Progenitor cell of endocrine pancreas (in vitro differentiated cells): ENCODE measurements at regions not wholly inside any gene's neighbourhood (a gene's known extent, or its start where the extent isn't known, plus 50 kb on each side); places are given as distances from the start of the nearest gene placed in this dataset.
A peak's percentile ranks its signal among the peaks of the same experiment; 100 is the strongest.

Experiments
- DNase-seq: peaks from one replicate; pipeline ENCODE4 v3.0.0; 2021; ENCODE audit warnings: low spot score; ENCODE audit not compliant: unreplicated experiment
- H3K27ac Mint-ChIP-seq: 2 replicates; pipeline ENCODE4 v1.8.0; 2021; ENCODE audit warnings: mild to moderate bottlenecking, moderate library complexity, mixed read lengths
- H3K27me3 Mint-ChIP-seq: 2 replicates; pipeline ENCODE4 v1.8.0; 2021; ENCODE audit warnings: mixed read lengths
- H3K36me3 Mint-ChIP-seq: 2 replicates; pipeline ENCODE4 v1.8.0; 2022; ENCODE audit warnings: mixed read lengths; ENCODE audit not compliant: insufficient read depth
- H3K4me1 Mint-ChIP-seq: 2 replicates; pipeline ENCODE4 v1.8.0; 2021; ENCODE audit warnings: low read depth, mixed read lengths
- H3K4me3 Mint-ChIP-seq: 2 replicates; pipeline ENCODE4 v1.8.0; 2021; ENCODE audit warnings: low read depth, mild to moderate bottlenecking, moderate library complexity, mixed read lengths
- H3K9me3 Mint-ChIP-seq: 2 replicates; pipeline ENCODE4 v1.8.0; 2021; ENCODE audit warnings: low read depth, mixed read lengths
- TF ChIP-seq, protein P1 (sequence below): fragments of 200-600 bp; sonication (generic); IDR thresholded peaks from one replicate; pipeline ENCODE4 v1.5.0; 2021; ENCODE audit warnings: antibody characterized with exemption, mild to moderate bottlenecking; ENCODE audit not compliant: unreplicated experiment

DNA sequence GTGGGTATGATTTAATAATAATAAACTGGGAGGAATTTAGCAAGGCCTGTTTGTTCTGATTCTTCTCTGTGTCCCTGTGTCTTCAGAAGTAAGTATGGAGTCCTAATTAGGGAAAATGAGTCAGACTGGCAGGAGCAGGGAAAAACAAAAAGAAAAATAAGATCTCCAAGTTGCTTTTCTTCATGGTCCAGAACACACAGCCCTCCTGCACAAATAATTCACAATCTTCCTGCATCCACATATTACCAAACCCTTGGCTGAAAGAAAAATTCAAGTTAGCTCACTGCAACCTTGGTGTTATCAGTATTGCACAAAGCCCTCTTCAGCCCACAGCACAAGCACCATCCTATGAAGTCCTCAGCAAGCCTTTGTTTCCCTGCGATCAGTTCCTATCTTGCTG, 142.0 kb upstream of the LAMA2 start:
- no peak overlapping the region for H3K27ac Mint-ChIP-seq
- peaks cover 8% of the 10 kb centered on the region for H3K4me1 Mint-ChIP-seq

DNA sequence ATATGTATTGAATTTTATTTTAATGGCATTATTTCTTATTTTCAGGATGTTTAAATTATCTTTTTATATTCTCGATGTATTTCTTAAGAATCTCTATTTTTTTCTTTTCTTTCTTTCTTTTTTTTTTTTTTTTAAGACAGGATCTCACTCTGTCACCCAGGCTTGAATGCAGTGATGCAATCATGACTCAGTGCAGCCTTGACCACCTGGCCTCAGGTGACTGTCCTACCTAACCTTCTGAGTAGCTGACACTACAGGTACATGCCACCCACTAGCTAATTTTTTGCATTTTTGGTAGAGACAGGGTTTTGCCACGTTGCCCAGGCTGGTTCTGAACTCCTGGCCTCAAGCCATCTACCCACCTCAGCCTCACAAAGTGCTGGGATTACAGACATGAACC, 143.8 kb upstream of the LAMA2 start:
- Mint-ChIP-seq H3K27me3 (peaks cover 4% of the 10 kb centered on the region), H3K36me3 (no peaks in the 10 kb centered on the region), H3K9me3 (peaks cover 3% of the 10 kb centered on the region), H3K4me3 (no peak overlapping the region), H3K27ac (no peak overlapping the region), H3K4me1 (peaks cover 8% of the 10 kb centered on the region)
- TF ChIP-seq, protein P1, sequence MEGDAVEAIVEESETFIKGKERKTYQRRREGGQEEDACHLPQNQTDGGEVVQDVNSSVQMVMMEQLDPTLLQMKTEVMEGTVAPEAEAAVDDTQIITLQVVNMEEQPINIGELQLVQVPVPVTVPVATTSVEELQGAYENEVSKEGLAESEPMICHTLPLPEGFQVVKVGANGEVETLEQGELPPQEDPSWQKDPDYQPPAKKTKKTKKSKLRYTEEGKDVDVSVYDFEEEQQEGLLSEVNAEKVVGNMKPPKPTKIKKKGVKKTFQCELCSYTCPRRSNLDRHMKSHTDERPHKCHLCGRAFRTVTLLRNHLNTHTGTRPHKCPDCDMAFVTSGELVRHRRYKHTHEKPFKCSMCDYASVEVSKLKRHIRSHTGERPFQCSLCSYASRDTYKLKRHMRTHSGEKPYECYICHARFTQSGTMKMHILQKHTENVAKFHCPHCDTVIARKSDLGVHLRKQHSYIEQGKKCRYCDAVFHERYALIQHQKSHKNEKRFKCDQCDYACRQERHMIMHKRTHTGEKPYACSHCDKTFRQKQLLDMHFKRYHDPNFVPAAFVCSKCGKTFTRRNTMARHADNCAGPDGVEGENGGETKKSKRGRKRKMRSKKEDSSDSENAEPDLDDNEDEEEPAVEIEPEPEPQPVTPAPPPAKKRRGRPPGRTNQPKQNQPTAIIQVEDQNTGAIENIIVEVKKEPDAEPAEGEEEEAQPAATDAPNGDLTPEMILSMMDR: no peak
- no peak for DNase-seq

More for the DNA sequence above, 142.0 kb upstream of the LAMA2 start:
- Mint-ChIP-seq H3K9me3 (peaks cover 3% of the 10 kb centered on the region), H3K27me3 (peaks cover 4% of the 10 kb centered on the region), H3K4me3 (no peak overlapping the region), H3K36me3 (no peaks in the 10 kb centered on the region)
- TF ChIP-seq, protein P1: no peak
- DNase-seq: no peak

DNA sequence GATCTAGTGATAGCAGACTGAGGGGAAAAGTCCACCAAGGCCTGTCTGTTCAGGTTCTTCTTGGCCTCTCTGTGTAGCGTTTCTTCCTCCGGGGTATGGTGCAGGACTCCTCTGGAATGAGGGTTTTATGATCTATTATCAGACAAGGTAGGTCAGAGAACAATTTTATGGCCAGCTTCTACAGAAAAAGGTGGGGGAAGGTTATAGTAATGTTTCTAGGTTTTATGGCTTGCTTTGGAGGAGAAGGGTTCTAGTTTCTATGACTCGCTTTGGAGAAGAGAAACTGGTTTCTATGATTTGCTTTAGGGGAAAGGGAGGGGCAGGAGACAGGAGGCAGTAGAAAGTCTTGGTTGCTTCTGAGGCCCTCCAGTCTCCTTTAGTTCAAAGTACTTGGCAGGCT, 144.8 kb upstream of the LAMA2 start:
- Mint-ChIP-seq H3K4me3 (no peak overlapping the region), H3K27ac (no peak overlapping the region), H3K4me1 (peaks cover under 1% of the 10 kb centered on the region), H3K27me3 (peaks cover 4% of the 10 kb centered on the region), H3K9me3 (peaks cover 3% of the 10 kb centered on the region), H3K36me3 (no peaks in the 10 kb centered on the region)
- no peak for DNase-seq
- TF ChIP-seq, protein P1: no peak

DNA sequence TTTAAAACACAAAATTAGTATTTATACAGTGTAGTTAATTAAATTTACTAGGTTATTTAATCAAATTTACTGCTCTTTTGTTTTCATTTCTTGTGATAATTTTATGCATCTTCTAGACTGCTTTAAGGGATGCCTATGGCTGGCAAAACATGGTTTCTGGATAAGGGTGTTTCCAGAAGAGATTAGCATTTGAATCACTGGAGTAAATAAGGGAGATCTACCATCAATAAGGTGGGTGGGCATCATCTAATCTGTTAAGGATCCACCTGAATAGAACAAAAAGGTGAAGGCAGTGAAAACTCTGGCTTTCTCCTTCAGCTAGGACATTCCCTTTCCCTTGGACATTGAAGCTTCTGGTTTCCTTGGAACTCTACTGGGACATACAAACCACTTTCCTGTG, 146.2 kb upstream of the LAMA2 start:
- H3K27ac Mint-ChIP-seq: no peak overlapping the region
- H3K9me3 Mint-ChIP-seq: peaks cover 3% of the 10 kb centered on the region
- TF ChIP-seq, protein P1: no peak
- no peaks in the 10 kb centered on the region for H3K36me3 Mint-ChIP-seq
- peaks cover 4% of the 10 kb centered on the region for H3K27me3 Mint-ChIP-seq
- no peak for DNase-seq
- no peak overlapping the region for H3K4me3 Mint-ChIP-seq
- no peaks in the 10 kb centered on the region for H3K4me1 Mint-ChIP-seq

DNA sequence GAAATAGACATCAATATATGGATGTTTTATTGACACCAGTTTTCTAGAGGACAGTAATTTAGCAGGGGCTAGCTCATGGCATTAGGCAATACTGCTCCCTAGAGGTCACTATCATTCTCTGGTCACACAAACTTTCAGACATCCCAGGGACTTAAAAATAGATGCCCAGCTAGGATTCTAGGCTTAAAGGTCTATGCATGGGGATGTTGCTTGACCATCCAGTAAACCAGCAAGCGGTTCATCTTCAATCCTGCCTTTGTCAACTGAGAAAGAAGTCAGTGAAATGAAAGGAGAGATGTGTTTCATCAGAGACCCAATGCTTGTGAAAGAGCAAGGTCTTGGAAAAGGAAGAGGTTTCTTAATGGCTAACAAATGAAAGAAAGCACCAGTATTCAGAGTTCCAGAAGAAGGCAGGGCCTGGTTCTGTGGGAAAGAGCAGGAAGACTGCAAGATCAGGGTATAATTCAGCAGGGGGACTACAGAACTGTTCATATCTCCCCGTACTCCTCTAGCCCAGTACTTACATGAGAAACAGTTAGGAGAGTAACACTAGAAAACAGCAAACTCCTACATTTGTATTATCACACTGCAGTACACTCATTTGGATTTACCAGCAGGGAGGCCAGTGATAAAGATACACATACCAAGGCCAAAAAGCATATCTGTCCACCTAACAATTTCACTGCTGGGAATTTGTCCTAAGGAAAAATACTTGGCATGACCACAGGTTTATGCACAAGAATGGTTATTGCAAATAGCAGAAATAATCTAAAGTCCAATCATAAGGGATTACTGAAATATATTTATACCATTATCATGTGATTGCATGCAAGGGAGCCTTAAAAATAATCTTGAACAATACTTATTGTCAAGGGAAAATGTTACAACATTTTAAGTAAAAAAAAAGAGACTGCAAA, 151.4 kb upstream of the LAMA2 start:
- H3K9me3 Mint-ChIP-seq: no peaks in the 10 kb centered on the region
- no peak overlapping the region for H3K27ac Mint-ChIP-seq
- no peaks in the 10 kb centered on the region for H3K4me1 Mint-ChIP-seq
- no peaks in the 10 kb centered on the region for H3K36me3 Mint-ChIP-seq
- TF ChIP-seq, protein P1: peak; percentile 75
- H3K4me3 Mint-ChIP-seq: no peak overlapping the region
- DNase-seq: no peak
- H3K27me3 Mint-ChIP-seq: peaks cover 8% of the 10 kb centered on the region
